HEK293T (cell line): ENCODE measurements at regions not wholly inside any gene's neighbourhood (a gene's known extent, or its start where the extent isn't known, plus 50 kb on each side); places are given as distances from the start of the nearest gene placed in this dataset.

Experiments used
- CTCF ChIA-PET: fragments of 350-600 bp; formaldehyde crosslinking; extraction: SDS; loops from one replicate; lab custom pipeline; 2021; ENCODE audit warnings: antibody characterized with exemption, inconsistent platforms; lab: Yijun Ruan, JAX
- POLR2A ChIA-PET: fragments of 350-600 bp; formaldehyde crosslinking; extraction: SDS; loops from one replicate; lab custom pipeline; 2020; ENCODE audit warnings: antibody characterized with exemption, inconsistent platforms; lab: Yijun Ruan, JAX
- DNase-seq: peaks from one replicate; pipeline ENCODE4 v3.0.0; 2012; ENCODE audit warnings: mixed read lengths; ENCODE audit errors: extremely low spot score
- ARNT ChIP-seq: fragments of 450-650 bp; IDR thresholded peaks from 2 replicates; pipeline ENCODE4 v1.6.1; 2017; ENCODE audit warnings: mild to moderate bottlenecking
- BHLHE40 ChIP-seq: fragments of 450-650 bp; IDR thresholded peaks from 2 replicates; pipeline ENCODE4 v1.6.1; 2016; ENCODE audit warnings: mild to moderate bottlenecking, moderate library complexity, borderline replicate concordance
- CTBP1 ChIP-seq: fragments of 450-650 bp; IDR thresholded peaks from 2 replicates; pipeline ENCODE4 v1.6.1; 2016; ENCODE audit warnings: borderline replicate concordance
- ELF4 ChIP-seq: fragments of 450-650 bp; IDR thresholded peaks from 2 replicates; pipeline ENCODE4 v1.6.1; 2017; ENCODE audit warnings: antibody characterized with exemption
- FOXA1 ChIP-seq: fragments of 450-650 bp; IDR thresholded peaks from 2 replicates; pipeline ENCODE4 v1.6.1; 2016; ENCODE audit warnings: mild to moderate bottlenecking
- FOXK2 ChIP-seq: fragments of 450-650 bp; IDR thresholded peaks from 2 replicates; pipeline ENCODE4 v1.6.1; 2016; ENCODE audit warnings: mild to moderate bottlenecking
- FOXM1 ChIP-seq: fragments of 450-650 bp; IDR thresholded peaks from 2 replicates; pipeline ENCODE4 v1.6.1; 2017; ENCODE audit warnings: mild to moderate bottlenecking, borderline replicate concordance
- HDGF ChIP-seq: fragments of 450-650 bp; IDR thresholded peaks from 2 replicates; pipeline ENCODE4 v1.6.1; 2017; ENCODE audit warnings: antibody characterized with exemption, borderline replicate concordance
- L3MBTL2 ChIP-seq: fragments of 450-650 bp; conservative IDR thresholded peaks from 2 replicates; pipeline ENCODE4 v1.6.1; 2016; ENCODE audit warnings: mild to moderate bottlenecking
- LEF1 ChIP-seq: fragments of 450-650 bp; IDR thresholded peaks from 2 replicates; pipeline ENCODE4 v1.6.1; 2017; ENCODE audit warnings: mild to moderate bottlenecking, borderline replicate concordance
- NFRKB ChIP-seq: fragments of 450-650 bp; IDR thresholded peaks from 2 replicates; pipeline ENCODE4 v1.6.1; 2016; ENCODE audit warnings: mild to moderate bottlenecking, moderate library complexity
- SP1 ChIP-seq: fragments of 450-650 bp; IDR thresholded peaks from 2 replicates; pipeline ENCODE4 v1.6.1; 2017
- SUZ12 ChIP-seq: fragments of 450-650 bp; IDR thresholded peaks from 2 replicates; pipeline ENCODE4 v1.6.1; 2016; ENCODE audit warnings: mild to moderate bottlenecking
- TARDBP ChIP-seq: fragments of 450-650 bp; IDR thresholded peaks from 2 replicates; pipeline ENCODE4 v1.6.1; 2016
- ZNF384 ChIP-seq: fragments of 450-650 bp; IDR thresholded peaks from 2 replicates; pipeline ENCODE4 v1.6.1; 2016
- TF ChIP-seq, protein P1 (sequence below): fragments of 450-650 bp; IDR thresholded peaks from 2 replicates; pipeline ENCODE4 v1.6.1; 2016

DNA sequence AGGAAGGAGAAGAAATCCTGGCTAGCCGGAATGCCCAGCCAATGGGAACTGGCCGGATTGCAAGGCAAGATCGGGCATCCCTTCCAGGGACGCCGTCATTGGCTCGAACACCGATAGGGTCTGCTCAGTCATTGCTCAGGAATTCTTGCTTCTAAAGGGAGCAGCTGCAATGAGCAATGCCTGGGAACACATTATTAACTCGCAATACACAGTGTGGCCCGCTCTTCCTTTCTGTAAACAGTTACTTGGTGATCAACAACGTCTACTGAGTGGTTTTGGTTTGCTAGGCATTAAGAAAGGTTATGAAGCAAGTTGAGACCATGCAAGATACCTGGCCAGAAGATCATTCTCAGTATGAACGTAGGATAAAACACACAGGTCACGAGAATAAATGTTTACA, 165.4 kb upstream of the CITED2 start:
- ChIA-PET CTCF (no interaction called here), POLR2A (interaction anchor here (1.2 kb wide), 1 partner anchor 166 kb away, joined by 5 read pairs; the partner anchor contains the start of gene CITED2)
- no peak for TF ChIP-seq ELF4
- TF ChIP-seq ARNT: no peak
- TF ChIP-seq TARDBP: no peak
- no peak for TF ChIP-seq BHLHE40
- no peak for TF ChIP-seq SP1
- TF ChIP-seq SUZ12: no peak
- TF ChIP-seq FOXM1: no peak
- TF ChIP-seq CTBP1: no peak
- no peak for DNase-seq

DNA sequence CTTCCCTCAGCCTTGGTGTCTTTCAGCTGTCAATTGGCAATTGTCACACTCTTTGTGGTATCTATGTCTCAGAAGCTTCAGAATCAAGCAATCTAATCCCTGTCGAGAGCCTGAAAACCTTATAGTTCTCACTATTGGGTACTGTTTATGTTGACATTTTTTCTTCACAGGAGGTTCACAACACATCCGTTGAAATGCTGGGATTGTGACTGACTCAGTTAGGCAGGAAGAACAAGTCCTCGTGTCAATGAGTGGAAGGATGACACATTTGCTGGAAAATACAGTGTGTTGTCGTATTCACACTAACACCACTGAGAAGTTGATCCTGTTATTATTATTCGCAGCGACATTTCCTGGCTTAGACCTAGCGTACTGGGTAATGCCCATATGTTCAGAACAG, 163.9 kb upstream of the CITED2 start:
- CTCF ChIA-PET: no interaction called here
- TF ChIP-seq ARNT (no peak), ELF4 (no peak)
- DNase-seq: no peak
- POLR2A ChIA-PET: interaction anchor here (0.9 kb wide), 1 partner anchor 164 kb away, joined by 4 read pairs; the partner anchor contains the start of gene CITED2

DNA sequence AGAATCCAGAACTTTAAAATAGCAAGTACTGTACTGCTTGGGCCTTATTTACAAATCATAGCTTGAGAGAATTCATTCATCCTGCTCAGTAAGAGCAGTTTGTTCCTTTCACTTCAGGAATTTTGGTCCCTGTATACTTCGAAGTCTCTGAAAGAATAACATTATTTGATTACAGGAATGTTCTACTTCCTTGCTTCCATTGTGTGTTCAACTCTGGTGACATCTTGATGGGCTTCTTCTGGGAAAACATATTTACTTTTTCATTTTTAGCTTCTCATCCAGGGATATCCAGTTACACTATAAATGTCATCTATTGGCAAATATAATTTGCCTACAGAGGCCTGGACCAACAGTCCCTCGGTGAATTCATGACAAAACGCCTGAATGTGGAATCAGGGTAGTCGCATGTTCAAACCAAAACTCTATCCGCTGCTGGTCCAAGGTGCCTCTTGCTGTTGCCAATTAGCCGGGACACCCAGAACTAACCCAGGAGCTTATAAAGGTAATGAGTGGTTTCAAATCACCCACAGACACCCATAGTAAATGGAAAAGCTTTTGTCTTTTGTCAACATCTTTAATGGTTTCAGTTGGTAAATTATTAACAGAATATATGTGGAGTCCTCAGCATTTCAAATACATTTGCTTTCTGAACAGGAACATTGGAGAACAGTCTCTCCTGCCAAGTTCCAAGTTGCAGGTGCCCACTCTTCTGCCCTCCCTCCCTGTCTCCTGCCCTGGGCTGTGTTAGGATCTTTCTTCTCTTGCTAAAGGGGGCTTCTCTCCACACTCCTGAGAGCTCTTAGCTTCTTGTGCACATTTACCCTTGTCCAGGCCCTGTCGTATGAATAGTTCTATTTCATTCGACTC, 162.5 kb upstream of the CITED2 start:
- TF ChIP-seq L3MBTL2: no peak
- DNase-seq: no peak
- CTCF ChIA-PET: interaction anchor here (0.5 to 0.8 kb wide), 2 partner anchors 127 to 162 kb away, joined by 3 to 4 read pairs; partner anchors contain the start of gene CITED2
- POLR2A ChIA-PET: no interaction called here

DNA sequence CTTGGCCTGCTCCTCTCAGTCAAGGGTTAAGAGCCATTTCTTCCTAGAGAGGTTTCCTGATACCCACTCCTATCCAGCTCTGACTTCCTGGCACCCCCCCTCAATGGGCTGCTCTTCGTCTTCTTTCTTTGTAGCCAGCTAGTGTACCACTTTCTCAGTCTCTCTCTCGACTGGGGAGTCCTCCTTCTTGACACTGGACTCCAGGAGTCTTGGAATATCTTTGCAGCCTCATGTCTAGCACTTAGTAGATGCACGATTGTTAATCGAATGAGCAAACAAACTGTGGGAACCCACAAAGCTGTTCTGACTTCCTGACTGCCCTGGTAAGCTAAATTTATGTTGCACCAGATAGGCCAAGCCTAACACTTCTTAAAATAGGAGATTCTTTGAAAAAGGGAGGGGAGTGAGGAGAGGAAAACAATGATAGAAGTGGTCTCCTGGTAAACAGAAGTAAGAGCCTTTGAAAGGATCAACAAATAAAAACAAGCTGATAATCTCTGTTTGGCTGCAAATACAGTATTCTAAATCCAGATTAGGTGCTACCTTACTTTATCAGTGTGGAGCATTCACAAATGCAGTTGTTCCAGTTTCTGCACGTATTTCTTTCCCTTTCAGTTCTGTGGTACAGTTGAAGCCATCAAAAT, 160.1 kb upstream of the CITED2 start:
- CTCF ChIA-PET: no interaction called here
- POLR2A ChIA-PET: interaction anchor here (1.7 kb wide), 1 partner anchor 160 kb away, joined by 10 read pairs; the partner anchor contains the start of gene CITED2
- DNase-seq: no peak

DNA sequence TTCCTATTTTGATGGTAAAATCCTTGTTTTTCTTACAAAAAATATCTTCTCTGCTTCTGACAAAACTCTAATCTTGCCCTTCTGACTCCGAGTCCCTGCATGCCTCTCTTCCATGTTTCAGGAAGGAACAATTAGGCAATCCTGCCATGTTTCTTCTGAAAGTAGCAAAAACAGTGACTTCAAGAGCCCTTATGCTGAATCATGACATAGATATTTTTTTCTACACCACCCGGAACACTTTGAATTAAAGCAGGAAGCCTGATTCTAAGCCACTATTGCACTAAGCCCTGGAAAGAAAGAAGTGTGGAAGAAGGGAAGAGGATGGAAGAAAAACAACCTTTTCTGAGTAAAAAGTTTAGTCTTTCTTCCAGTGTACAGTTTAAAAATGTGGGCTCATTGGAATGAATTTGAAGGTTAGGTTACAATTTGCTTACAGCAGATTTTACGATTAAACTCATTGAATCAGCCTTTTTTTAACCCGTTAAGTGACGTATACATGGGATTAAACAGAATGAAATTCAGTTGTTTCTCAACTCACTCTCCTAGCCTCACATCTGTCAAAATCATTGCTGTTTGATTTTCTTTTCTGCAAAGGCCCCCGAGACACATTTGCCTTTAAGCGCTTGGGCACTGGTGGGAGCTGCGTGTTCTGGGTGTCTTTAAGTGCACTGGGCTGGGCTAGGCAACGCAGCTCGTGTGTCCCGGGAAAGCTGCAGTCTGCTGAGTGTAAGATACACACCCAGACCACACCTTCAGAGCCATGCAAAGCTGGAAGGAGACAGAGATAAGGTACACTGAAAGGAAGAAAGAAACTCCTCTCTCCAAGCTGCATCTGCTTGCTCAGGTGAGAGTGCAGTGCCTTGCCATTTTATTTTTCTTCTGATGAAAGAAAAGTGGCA, 159.4 kb upstream of the CITED2 start:
- DNase-seq: no peak
- TF ChIP-seq, protein P1, sequence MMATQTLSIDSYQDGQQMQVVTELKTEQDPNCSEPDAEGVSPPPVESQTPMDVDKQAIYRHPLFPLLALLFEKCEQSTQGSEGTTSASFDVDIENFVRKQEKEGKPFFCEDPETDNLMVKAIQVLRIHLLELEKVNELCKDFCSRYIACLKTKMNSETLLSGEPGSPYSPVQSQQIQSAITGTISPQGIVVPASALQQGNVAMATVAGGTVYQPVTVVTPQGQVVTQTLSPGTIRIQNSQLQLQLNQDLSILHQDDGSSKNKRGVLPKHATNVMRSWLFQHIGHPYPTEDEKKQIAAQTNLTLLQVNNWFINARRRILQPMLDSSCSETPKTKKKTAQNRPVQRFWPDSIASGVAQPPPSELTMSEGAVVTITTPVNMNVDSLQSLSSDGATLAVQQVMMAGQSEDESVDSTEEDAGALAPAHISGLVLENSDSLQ: no peak
- TF ChIP-seq ELF4 (no peak), LEF1 (no peak), FOXA1 (no peak), BHLHE40 (no peak), FOXK2 (no peak), NFRKB (no peak), HDGF (no peak), FOXM1 (no peak), ZNF384 (no peak), CTBP1 (no peak)
- ChIA-PET CTCF (no interaction called here), POLR2A (interaction anchor here (1.7 kb wide), 1 partner anchor 159 kb away, joined by 10 read pairs; the partner anchor contains the start of gene CITED2)

More for the DNA sequence above, 160.1 kb upstream of the CITED2 start:
- TF ChIP-seq L3MBTL2: no peak
- no peak for TF ChIP-seq FOXM1
- TF ChIP-seq FOXA1: no peak
- no peak for TF ChIP-seq NFRKB
- TF ChIP-seq SUZ12: no peak
- no peak for TF ChIP-seq ELF4
- no peak for TF ChIP-seq FOXK2
- no peak for TF ChIP-seq LEF1
- TF ChIP-seq, protein P1: no peak
- TF ChIP-seq ARNT: no peak

DNA sequence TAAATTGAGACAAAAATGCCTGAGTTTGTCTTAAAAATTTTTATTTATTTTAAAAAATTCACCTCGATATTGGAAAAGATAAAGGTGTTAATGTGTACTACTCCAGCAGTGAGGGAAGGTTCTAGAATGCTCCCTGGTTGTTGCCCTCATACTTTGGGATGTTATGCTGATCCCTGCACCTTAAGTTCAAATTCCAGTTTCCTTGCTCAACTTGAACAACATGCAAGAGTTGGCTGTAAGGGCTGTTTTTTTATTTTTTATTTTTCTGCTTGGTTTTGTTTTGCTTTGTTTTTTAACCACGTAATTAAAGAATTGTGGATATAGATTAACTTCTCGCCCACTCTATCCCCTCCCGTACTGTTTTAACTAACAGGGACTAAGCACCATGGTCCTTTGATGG, 158.7 kb upstream of the CITED2 start:
- ChIA-PET POLR2A (no interaction called here), CTCF (no interaction called here)
- no peak for DNase-seq
- no peak for TF ChIP-seq ZNF384
- no peak for TF ChIP-seq ARNT
